H7 (cell line): ENCODE measurements at regions not wholly inside any gene's neighbourhood (a gene's known extent, or its start where the extent isn't known, plus 50 kb on each side); places are given as distances from the start of the nearest gene placed in this dataset.

ENCODE experiments used
- DNase-seq: peaks from one replicate; pipeline ENCODE4 v3.0.0; 2012
- H3K27me3 ChIP-seq: 2 replicates; pipeline ENCODE4 v1.6.0; 2011; ENCODE audit warnings: mild to moderate bottlenecking, low read length; ENCODE audit not compliant: control insufficient read depth, insufficient read depth
- H3K36me3 ChIP-seq: replicated peaks from 2 replicates; pipeline ENCODE4 v1.5.1; 2011; ENCODE audit warnings: low read length; ENCODE audit not compliant: control insufficient read depth, insufficient read depth
- H3K4me3 ChIP-seq: 2 replicates; pipeline ENCODE4 v1.5.1; 2011; ENCODE audit warnings: low read depth, mild to moderate bottlenecking, control low read depth, low read length, moderate library complexity; ENCODE audit not compliant: insufficient read depth

DNA sequence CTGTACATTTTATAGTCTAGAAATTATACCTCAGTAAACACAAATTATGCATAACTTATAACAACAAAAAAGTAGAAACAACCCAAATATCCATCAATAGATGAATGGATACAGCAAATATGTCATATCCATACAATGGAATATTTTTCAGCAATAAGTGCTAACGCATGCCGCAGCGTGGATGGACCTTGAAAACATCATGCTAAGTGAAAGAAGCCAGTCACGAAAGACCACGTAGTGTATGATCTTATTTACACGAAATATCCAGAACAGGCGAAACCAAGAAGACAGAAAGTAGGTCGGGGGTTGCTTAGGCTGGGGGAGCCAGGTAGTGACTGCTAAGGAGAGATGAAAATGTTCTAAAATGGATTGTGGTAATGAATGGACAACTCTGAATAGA lies 167.1 kb upstream of the MYCN start:
- no peak for DNase-seq
- no peak overlapping the region for H3K4me3 ChIP-seq
- H3K27me3 ChIP-seq, result no peaks in the 10 kb centered on the region
- no peaks in the 10 kb centered on the region for H3K36me3 ChIP-seq

DNA sequence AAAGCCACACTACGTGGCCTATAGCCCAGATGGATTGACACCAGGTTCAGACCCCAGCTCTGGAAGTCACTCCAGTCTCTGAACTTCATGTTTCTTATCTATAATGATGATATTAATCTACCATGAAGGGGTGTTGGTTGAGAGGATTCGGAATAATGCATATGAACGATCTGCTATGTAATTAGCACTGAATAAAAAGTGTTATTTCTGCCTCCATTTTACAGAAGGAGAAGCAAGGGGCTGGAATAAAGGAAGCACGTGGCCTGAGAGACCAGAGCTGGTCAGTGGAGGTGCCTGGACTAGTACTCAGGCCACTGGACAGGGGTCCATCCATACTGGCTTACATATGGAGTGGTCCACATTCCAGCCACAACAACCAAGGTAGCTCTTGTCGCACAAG lies 166.5 kb upstream of the MYCN start:
- H3K27me3 ChIP-seq, result no peaks in the 10 kb centered on the region
- H3K4me3 ChIP-seq, result no peak overlapping the region
- no peak for DNase-seq
- H3K36me3 ChIP-seq, result no peaks in the 10 kb centered on the region

DNA sequence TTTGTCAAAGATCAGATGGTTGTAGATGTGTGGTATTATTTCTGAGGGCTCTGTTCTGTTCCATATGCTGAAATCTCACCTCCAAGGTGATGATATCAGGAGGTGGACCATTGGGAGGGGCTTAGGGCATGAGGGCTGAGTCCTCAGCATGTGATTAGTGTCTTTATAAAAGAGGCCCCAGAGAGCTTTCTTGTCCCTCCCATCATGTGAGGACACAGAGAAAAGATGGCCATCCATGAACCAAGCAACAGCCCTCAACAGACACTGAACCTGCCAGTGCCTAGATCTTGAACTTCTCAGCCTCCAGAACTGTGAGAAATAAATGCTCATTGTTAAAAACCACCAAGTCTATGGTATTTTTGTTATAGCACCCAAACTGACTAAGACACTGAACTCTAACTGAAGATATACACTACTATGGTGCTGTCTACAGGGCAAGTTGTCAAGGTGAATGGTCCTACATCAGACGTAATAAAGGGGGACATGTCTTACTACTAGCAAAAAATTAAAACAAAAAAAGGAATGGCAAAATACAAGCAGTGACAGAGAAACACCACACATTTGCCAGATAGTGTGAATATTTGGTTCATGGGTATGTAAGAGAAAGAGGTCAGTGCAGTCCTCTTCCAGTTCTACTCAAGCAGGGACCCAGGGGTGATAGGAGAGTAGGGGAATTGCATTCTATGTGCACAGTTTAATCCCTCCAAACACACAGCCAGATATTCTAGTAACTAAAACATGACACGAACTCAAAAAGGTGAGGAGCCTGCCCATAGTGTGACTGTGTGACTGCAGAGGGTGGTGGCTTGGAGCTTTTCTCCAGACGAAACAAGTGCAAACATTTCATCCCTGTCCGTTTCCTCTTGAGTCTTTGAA lies 164.4 kb upstream of the MYCN start:
- Histone ChIP-seq H3K36me3 (no peaks in the 10 kb centered on the region), H3K27me3 (no peaks in the 10 kb centered on the region), H3K4me3 (no peak overlapping the region)
- DNase-seq, result no peak

DNA sequence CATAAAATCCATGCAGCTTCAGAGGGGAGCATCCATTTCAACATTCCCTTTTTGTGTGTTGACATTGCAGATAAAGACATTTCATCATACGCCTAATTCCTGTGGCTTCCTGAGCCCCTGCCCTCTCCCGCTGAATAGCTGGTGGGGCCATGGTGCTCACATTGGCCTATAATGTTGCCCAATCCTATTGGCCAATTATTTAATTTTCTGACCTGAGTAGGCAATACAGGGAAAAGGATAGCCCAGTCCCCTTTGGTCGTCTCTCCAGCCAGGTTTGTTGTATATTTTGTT lies 163.8 kb upstream of the MYCN start:
- Histone ChIP-seq H3K27me3 (no peaks in the 10 kb centered on the region), H3K36me3 (no peaks in the 10 kb centered on the region), H3K4me3 (no peak overlapping the region)
- no peak for DNase-seq

DNA sequence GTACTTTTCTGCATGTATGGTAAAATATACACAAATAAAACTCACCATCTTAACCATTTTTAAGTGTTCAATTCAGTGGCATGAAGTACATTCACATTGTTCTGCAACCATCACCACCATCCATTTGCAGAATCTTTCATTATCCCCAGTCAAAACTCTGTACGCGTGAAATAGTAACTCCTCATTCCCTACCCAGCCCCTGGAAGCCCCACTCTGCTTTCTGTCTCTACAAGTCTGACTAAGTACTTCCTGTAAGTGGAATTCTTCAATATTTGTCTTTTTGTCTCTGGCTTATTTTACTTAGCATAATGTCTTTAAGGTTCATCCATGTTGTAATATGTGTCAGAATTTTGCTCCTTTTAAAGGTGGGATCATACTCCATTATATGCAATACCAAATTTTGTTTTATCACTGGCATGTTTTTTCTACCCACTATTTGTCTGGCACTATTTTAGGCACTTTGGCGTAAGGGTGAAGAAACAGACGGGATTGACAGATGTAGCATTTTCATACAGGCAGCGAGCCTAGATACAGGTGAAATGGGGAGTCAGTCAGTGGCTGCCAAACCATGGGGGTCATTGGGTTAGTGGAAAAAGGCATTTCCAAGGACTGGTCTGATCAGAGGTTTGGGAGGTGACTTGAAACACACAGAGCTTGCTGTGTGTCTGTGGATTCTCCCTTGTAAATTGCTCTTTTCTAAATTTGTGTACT lies 163.2 kb upstream of the MYCN start:
- Histone ChIP-seq H3K36me3 (no peaks in the 10 kb centered on the region), H3K27me3 (no peaks in the 10 kb centered on the region), H3K4me3 (no peak overlapping the region)
- DNase-seq, result no peak

DNA sequence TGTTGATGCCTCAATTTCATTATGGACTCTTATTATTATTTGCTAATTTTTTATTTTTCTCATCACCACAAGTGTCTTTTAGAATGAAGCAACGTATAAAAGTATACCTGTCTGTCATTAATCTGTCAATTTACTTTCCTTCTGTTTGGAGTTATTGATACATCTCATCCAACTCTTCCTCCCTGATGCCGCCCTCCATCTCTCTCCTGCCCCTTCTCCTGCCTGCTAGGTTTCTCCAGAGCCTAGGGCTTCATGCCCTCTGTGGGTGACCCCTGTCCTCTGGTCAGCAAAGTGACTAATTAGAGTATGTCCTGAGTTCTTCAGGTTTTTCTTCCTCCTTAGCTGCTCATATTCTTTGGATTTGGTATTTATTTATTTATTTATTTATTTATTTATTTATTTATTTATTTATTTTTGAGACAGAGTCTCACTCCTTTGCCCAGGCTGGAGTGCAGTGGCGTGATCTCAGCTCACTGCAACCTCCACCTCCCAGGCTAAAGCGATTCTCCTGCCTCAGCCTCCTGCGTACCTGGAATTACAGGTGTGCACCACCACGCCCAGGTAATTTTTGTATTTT lies 162.5 kb upstream of the MYCN start:
- Histone ChIP-seq H3K27me3 (no peaks in the 10 kb centered on the region), H3K36me3 (no peaks in the 10 kb centered on the region), H3K4me3 (no peak overlapping the region)
- no peak for DNase-seq

DNA sequence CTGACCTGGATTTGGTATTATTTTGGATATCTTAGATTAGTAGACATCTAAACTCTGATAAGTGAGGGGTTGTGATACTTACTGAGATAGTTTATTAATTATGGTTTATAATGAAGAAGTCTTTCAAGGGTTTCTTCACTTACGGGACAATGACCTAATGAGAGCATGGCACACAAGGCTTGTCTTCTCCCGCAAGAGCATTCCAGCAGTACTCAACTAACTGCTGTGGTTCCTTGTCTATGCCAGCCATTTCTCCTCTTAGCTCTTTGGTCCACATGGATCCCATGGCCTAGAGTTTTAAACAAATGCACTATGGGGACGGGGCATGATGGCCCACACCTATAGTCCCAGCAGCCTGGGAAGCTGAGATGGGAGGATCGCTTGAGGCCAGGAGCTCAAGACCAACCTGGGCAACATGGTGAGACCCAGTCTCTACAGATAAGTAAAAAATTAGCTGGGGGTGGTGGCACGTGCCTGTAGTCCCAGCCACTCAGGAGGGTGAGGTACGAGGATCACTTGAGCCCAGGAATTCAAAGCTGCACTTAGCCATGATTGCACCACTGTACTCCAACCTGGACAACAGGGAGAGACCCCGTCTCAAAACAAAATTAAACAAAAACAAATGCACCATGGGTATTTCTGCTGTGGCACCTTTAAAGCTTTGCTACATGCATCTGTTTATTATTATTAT lies 161.7 kb upstream of the MYCN start:
- DNase-seq, result no peak
- Histone ChIP-seq H3K4me3 (no peak overlapping the region), H3K27me3 (no peaks in the 10 kb centered on the region)

DNA sequence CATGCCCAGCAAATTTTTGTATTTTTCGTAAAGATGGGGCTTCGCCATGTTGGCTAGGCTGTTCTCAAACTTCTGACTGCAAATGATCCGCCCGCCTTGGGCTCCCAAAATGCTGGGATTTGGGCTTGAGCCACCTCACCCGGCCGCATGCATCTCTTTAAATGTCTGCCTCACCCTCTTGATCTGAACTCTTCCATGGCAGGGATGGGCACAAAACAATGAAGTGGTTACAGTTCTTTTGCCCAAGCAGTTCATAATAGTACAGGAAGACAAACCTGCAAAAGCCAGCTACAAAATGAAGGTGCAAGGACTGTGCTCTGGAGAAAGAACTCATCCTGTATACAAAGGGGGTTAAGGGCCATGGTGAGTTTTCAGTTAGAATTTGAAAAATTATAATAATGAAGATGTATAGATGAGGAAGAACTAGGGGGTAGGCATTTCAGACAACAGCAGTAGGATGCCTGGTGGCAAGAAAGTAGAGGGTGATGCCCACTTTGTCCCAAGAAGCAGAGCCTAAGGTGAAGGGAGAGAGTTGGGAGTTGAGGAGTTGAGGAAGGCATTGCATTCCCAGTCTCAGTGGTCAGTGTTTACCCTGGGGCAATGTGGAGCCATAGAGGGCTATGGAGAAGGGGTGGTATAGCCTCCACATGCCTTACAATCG lies 160.8 kb upstream of the MYCN start:
- no peak overlapping the region for H3K4me3 ChIP-seq
- DNase-seq, result no peak
- H3K27me3 ChIP-seq, result no peaks in the 10 kb centered on the region
- H3K36me3 ChIP-seq, result no peaks in the 10 kb centered on the region

More for the DNA sequence above, 161.7 kb upstream of the MYCN start:
- H3K36me3 ChIP-seq, result no peaks in the 10 kb centered on the region

DNA sequence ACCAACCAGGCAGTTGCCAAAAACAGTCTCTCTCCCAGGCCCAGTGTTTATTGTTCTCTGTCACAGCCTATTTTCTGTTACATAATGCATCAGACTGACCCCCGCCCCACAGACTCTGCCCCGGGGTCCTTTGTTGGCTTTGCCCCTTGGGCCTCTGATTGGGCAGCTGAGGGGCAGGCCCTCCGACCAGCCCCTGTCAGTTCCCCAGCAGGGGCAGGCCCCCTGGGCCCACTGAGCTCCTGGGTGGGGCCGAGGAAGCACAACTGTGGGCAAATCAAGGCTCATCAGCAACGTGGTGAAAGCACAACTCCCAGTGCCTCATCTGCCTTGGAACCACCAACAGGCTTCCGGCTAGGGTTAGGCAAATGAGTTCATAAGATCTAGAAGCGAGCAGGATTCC lies 160.1 kb upstream of the MYCN start:
- Histone ChIP-seq H3K4me3 (no peak overlapping the region), H3K27me3 (no peaks in the 10 kb centered on the region), H3K36me3 (no peaks in the 10 kb centered on the region)
- no peak for DNase-seq

DNA sequence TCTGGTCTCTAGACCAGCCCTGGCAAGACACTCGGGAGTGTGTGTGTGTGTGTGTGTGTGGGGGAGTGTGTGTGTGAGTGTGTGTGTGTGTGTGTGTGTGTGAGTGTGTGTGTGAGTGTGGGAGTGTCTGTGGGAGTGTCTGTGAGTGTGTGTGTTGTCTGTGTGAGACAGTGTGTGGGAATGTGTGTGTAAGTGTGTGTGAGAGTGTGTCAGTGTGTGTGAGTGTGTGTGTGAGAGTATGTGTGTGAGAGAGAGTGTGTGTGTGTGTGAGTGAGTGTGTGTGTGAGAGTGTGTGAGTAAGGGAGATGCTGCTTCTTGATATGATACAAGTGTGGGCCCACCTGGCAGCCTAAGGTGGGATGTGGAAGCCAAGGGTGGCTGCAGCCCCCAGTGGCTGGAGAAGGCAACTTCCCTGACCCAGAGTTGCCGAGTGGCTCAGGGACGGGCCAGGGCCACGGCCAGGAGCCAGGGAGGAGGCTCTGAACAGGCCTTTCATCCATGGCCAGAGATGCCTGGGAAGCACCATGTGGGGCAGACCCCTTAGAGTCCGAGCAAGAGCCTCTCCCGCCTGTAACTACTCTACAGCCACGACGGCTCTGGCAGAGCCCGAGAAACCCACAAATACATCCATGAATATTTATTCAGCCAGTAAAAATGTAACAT lies 159.3 kb upstream of the MYCN start:
- no peaks in the 10 kb centered on the region for H3K27me3 ChIP-seq
- peak; percentile 87 for DNase-seq
- H3K36me3 ChIP-seq, result no peaks in the 10 kb centered on the region
- H3K4me3 ChIP-seq, result no peak overlapping the region

DNA sequence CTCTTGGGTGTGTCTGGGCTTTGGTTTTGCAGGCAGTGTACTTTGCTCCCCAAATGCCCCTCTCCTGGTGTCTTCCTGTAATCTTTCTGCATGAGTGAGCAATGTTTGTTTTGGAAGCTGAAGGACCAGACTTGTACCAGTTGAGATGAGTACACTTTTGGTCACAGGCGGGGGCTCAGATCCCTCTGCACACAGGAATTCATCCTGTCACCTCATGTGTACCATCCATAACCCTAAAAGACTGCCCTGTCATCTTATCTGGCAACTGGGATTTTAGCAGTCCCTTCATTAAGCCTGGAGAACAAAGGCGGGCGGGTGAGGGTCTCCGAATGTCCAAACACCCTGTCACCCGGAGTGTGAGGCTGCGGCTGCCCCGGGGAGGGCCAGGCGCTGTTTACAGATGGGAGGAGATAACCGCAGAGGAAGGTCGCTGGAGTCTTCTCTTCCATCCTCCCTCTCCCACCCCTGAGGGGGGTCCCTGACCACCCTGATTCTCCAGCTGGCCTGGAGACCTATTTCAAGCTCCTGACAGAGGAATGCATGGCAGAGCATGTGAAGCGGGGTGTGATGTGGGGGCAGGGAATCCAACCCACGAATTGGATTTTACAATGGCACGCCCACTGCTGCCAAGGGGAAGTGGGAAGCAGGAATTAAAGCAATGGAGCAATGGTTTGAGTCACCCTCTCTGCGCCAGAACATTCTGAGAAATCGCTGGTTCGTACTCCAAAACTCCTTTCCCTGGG lies 158.2 kb upstream of the MYCN start:
- no peak for DNase-seq
- no peak overlapping the region for H3K4me3 ChIP-seq
- no peaks in the 10 kb centered on the region for H3K27me3 ChIP-seq
- H3K36me3 ChIP-seq, result no peaks in the 10 kb centered on the region

DNA sequence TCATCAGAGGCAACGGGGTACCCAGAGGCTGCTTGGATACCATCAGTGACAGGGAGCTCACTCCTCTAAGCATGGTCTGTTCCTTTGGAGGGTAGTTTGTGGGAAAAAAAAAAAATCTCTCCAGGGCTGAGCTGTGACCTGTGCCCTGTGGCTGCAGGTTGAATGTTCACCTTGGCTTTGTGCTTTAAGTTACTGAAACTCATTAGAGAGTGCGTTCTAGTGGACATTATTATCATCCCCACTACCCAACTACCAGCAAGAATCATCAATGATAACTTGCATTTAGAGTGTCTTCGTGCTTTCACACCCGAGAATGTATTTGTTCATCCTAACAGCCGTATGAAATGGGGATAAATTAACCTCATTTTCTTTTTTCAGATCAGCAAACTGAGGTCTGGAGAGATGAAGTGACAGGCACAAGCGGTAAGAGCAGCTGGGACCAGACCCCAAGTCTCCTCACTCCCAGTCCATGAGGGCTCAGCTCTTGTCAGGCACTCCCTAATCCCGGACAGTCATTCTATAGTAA lies 157.5 kb upstream of the MYCN start:
- no peak for DNase-seq
- Histone ChIP-seq H3K36me3 (no peaks in the 10 kb centered on the region), H3K27me3 (no peaks in the 10 kb centered on the region), H3K4me3 (no peak overlapping the region)

DNA sequence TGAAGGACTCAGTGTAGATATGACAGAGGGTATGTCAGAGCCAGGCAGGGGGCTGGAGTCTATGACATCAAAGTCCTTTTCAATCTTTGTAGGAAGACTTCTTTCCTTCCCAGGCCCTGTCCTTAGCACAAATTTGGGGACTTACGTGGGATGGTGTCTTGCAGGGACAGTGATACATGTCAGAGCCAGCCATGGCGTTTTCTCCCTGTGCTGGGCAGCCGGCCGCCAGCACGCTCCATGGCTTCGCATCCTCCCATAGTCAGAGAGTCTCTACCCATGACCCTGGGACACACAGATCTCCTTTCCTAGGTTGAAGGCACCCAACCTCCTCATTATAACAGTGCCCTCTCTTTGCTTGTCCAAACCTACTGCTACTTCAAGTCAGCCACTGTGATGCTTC lies 156.9 kb upstream of the MYCN start:
- H3K27me3 ChIP-seq, result no peaks in the 10 kb centered on the region
- no peak for DNase-seq
- H3K36me3 ChIP-seq, result no peaks in the 10 kb centered on the region
- H3K4me3 ChIP-seq, result no peak overlapping the region
